ENCODE measurements at regions not wholly inside any gene's neighbourhood (a gene's known extent, or its start where the extent isn't known, plus 50 kb on each side); places are given as distances from the start of the nearest gene placed in this dataset.

DNA sequence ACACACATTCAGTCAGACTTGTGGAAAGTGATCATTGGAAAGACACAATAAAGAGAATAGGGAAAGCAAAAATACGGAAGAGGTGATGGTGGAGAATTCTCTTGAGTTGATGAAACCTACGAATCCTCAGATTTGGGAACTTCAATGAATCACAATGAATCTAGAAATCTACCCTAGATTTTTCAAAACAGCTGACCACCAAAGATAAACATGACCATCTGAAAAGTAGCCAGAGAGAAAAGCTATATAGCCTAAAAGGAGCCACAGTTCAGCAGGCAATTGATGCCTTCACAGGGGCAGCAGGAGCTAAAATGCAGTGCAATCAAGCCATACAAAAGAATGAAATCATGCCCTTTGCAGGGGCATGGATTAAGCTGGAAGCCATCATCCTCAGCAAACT, 170.6 kb upstream of the RUNX1 start:
- no peak for TF ChIP-seq CTCF (IDR thresholded peaks at IDR 0.05)

- TF ChIP-seq CTCF (IDR thresholded peaks at IDR 0.05), result no peak
Observed at GRCh38 chr21:35219291-35219690, 170.2 kb upstream of the RUNX1 start.

DNA sequence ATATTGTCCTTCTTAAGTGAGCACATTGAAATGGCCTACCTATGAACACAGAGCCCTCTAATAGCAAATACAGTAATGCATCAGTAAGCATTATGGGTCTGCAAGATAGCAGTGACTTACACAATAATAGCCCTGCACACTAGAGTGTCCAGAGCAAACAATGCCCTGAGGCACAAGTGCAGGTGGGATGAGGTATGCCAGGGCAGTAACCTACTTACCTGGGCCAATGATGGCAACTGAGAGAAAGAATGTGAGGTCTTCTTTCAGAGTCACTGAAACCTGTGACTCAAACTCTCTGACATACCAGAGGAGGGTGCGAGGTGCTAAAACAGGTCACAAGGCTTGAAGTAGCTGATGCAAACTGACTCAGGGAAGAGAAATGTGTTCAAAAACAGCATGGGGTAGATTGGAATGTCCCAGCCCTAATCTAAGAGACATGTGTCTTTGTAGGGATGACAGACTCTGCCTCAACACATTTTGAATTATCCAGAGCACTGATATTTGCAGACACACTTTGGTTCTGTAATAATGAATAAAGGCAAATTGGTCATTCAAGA, 168.5 kb upstream of the RUNX1 start:
- no peak for TF ChIP-seq CTCF (IDR thresholded peaks at IDR 0.05)

DNA sequence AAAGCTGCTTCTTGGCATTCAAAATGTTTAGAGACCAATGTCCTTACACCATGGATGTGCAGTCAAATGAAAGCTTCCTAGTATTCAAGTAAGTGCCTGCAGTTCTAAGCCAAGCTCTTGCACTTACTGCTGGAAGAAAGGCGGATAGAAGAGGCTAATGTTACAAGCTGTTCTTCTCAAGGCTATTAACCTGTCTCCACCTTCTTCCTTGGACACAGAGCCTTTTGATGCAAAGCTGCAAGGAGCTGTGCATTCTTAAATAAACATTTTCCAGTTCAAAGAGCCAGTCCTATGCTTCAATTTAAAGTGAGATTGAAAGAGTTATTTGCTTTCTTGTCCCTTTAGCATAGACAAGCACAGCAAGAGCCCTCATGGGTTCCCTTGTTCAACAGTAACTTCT, 167.9 kb upstream of the RUNX1 start:
- no peak for TF ChIP-seq CTCF (IDR thresholded peaks at IDR 0.05)

DNA sequence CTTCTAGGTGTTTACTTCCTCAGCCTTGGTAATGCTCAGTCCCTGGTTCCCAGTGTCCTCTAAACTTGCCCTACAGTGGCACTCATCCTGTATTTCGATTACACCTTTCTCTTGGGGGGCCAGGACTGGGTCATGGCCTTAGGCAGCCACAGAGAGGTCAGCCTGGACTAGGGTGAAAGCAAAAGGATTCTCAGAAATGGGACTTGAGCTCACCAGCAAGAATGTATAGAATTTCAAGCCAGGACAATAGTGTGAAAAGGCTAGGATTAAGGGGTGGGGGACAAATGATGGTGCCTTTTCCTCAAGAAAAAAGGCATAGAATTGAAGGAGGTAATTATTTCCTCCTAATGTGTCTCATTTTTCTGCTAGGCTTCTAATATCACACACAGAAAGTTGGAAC, 166.8 kb upstream of the RUNX1 start:
- no peak for TF ChIP-seq CTCF (IDR thresholded peaks at IDR 0.05)

- TF ChIP-seq CTCF (IDR thresholded peaks at IDR 0.05), result no peak
Observed at GRCh38 chr21:35212393-35213127, 163.5 kb upstream of the RUNX1 start.

DNA sequence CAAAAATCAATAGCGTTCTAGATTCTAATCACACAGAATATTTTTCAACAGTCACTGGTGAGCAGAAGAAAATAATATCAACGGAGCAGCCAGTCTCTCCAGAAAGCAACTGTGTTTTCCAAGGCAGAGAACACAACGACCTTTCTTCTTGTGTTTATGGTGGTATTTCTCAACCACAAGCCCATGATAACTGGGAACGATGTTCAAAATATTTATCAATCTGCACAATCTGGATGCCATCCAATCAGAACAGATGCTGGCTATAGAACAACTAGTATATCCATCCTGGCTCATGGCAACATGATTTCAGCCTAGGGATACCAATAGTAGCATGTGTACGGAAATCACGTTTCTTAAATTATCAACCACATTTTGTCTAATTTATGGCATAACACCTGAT, 162.7 kb upstream of the RUNX1 start:
- TF ChIP-seq CTCF (IDR thresholded peaks at IDR 0.05), result no peak
